ENCODE measurements at regions not wholly inside any gene's neighbourhood (a gene's known extent, or its start where the extent isn't known, plus 50 kb on each side); places are given as distances from the start of the nearest gene placed in this dataset.

- TF ChIP-seq EZH2 (IDR thresholded peaks at IDR 0.05; ENCODE audit: insufficient read depth, poor library complexity, severe bottlenecking) (no peak), EZH2phosphoT487 (IDR thresholded peaks at IDR 0.05; ENCODE audit: insufficient read depth, low read depth) (no peak)
Observed at GRCh38 chr1:98054786-98055185, 134.0 kb upstream of the DPYD start.
